Ovary (tissue), 3 donors: ENCODE measurements at regions not wholly inside any gene's neighbourhood (a gene's known extent, or its start where the extent isn't known, plus 50 kb on each side); places are given as distances from the start of the nearest gene placed in this dataset.

Experiments used
- CTCF ChIP-seq, 3 donors: fragments of 450-650 bp in 2 of 3; fragments of 200-600 bp in 1 of 3; IDR thresholded peaks; one replicate each; pipeline versions ENCODE4 v1.5.1 to v1.8.0; 2016 to 2022; ENCODE audit warnings: antibody characterized with exemption in 3 of 3, mild to moderate bottlenecking in 1 of 3
- POLR2A ChIP-seq: fragments of 450-650 bp; IDR thresholded peaks from one replicate; pipeline ENCODE4 v1.6.1; 2017; ENCODE audit warnings: antibody characterized with exemption, mild to moderate bottlenecking, moderate library complexity
- donor health status: DM: no; HTN: no; CAD: no.

GRCh38 chr6:166087246-166087645, 80.4 kb downstream of the TBXT start:
- TF ChIP-seq CTCF (IDR thresholded peaks at IDR 0.05) (no peak), POLR2A (no peak)
